GM12891 (cell line): ENCODE measurements at regions not wholly inside any gene's neighbourhood (a gene's known extent, or its start where the extent isn't known, plus 50 kb on each side); places are given as distances from the start of the nearest gene placed in this dataset.

Experiments used
- DNase-seq: peaks from one replicate; pipeline ENCODE4 v3.0.0; 2011; ENCODE audit warnings: low spot score; ENCODE audit not compliant: insufficient read length
- FAIRE-seq: peaks from 2 replicates; lab custom pipeline; 2011; peaks lifted over from hg19 to GRCh38; lab: Jason Lieb, UNC
- PAX5 ChIP-seq: IDR thresholded peaks from 2 replicates; pipeline ENCODE4 v1.6.1; 2011; ENCODE audit warnings: low read length, moderate library complexity, mild to moderate bottlenecking; ENCODE audit not compliant: insufficient read depth, severe bottlenecking
- POLR2A ChIP-seq: IDR thresholded peaks from 2 replicates; pipeline ENCODE4 v1.6.1; 2011; ENCODE audit warnings: low read depth, low read length, control low read depth
- POLR2AphosphoS5 ChIP-seq: IDR thresholded peaks from 2 replicates; pipeline ENCODE4 v1.6.1; 2011; ENCODE audit warnings: low read depth, low read length, control low read depth
- POU2F2 ChIP-seq: IDR thresholded peaks from 2 replicates; pipeline ENCODE4 v1.6.1; 2011; ENCODE audit warnings: low read depth, mild to moderate bottlenecking, control low read depth, low read length, moderate library complexity
- SPI1 ChIP-seq: IDR thresholded peaks from 2 replicates; pipeline ENCODE4 v1.6.1; 2011; ENCODE audit warnings: low read depth, low read length, control low read depth
- TAF1 ChIP-seq: IDR thresholded peaks from 2 replicates; pipeline ENCODE4 v1.6.1; 2011; ENCODE audit warnings: low read depth, low read length, control low read depth

DNA sequence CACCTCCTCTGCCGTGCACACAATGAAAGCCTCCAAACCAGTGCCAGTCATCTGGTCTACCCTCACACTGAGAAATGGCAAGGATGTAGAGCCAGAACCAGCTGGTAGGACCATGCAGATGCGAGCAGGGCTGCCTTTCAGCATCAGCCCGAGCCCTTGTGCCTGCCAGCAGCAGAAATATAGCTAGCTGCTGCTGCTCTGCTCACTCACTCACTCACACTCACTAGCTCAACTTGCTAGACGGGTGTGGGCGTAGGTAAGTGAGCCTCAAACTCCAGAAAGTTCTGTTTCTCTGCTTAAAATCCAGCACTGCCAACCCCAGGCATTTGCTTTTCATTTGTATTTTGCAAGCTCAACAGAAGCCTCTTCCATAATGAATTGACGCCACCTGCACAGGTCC lies 114.0 kb downstream of the DRD1 start:
- no peak for FAIRE-seq

DNA sequence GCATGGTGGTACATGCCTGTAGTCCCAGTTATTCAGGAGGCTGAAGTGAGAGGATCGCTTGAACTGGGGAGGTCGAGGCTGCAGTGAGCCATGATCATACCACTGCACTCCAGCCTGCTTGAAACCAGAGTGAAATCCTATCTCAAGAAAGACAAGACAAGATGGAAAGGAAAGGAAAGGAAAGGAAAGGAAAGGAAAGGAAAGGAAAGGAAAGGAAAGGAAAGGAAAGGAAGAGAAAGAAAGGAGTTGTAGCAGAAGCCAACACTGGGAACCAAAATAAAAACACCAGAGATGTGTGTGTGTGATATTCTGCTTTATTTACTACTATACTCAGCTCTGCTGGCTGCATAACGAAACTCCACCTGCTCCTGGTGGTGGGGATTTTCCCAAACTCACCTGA lies 115.3 kb downstream of the DRD1 start:
- TF ChIP-seq POU2F2, result no peak
- no peak for TF ChIP-seq SPI1
- no peak for TF ChIP-seq PAX5
- no peak for TF ChIP-seq POLR2A
- no peak for TF ChIP-seq POLR2AphosphoS5
- TF ChIP-seq TAF1, result no peak
- FAIRE-seq (no peak), DNase-seq (no peak)

More for the DNA sequence above, 114.0 kb downstream of the DRD1 start:
- TF ChIP-seq SPI1 (no peak), POLR2A (no peak), POLR2AphosphoS5 (no peak), TAF1 (no peak), PAX5 (no peak), POU2F2 (no peak)
- no peak for DNase-seq

DNA sequence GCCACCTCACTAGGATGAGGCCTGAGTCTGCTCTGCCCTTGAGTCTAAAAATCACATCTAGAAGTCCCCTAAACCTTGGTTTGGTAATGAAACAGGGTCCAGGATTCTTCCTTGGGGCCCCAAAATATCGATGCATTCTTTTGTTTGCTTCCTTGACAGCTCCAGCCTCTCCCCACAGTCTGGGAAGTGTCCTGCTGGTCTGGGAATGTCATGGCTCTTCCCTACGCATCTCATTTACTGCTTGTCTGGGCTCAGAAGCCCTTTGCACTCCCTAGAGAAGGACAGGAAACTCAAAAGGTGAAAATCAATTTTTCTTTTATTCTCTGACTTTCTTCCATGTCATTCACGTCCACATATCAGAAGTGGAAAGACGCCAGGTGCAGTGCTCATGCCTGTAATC lies 115.8 kb downstream of the DRD1 start:
- TF ChIP-seq POU2F2 (no peak), TAF1 (no peak), SPI1 (no peak), POLR2AphosphoS5 (no peak), PAX5 (no peak), POLR2A (no peak)
- no peak for DNase-seq
- no peak for FAIRE-seq

GRCh38 chr5:175325681-175326080 lies 118.3 kb downstream of the DRD1 start:
- no peak for FAIRE-seq
- no peak for DNase-seq
- no peak for TF ChIP-seq POLR2AphosphoS5

DNA sequence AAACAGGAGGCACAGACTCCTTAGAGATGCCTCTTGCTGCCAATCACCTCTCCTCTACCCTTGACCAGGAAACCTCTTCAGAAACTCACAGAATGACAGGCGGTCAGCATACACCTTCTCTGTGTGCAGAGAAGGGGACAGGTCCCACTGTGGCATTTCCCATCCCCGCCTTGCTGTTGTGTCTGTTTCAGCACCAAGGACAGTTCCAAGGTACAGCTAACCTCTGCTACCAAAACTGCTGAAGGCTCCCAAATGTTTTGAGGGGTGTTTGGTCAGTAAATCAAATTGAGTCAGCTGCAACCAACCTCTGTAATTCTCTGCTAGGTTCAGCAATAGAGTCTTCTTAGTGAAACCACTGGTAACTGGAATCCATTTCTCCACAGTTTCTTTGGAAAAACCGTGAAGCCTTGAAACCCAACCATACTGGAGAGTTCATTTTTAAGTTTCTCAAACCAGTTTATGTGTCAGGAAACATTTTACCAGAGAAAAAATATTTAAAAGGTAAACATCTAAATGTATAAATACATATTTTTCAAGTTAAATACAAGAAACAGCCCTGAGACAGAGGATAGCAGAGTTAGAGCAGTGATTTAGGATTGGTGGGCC lies 122.0 kb downstream of the DRD1 start:
- DNase-seq, result no peak
- FAIRE-seq, result no peak
- TF ChIP-seq SPI1, result no peak
- no peak for TF ChIP-seq POLR2A
- TF ChIP-seq PAX5, result no peak
- TF ChIP-seq POLR2AphosphoS5, result no peak
- TF ChIP-seq POU2F2, result no peak
- TF ChIP-seq TAF1, result no peak

- no peak for TF ChIP-seq SPI1
- TF ChIP-seq POLR2A, result no peak
- TF ChIP-seq TAF1, result no peak
- no peak for TF ChIP-seq POU2F2
- TF ChIP-seq PAX5, result no peak
- TF ChIP-seq POLR2AphosphoS5, result no peak
- FAIRE-seq (no peak), DNase-seq (no peak)
Measured at GRCh38 chr5:175319199-175319598, 124.8 kb downstream of the DRD1 start.

- TF ChIP-seq POLR2AphosphoS5 (no peak), POLR2A (no peak), TAF1 (no peak), SPI1 (no peak), PAX5 (no peak), POU2F2 (no peak)
- no peak for FAIRE-seq
- DNase-seq, result no peak
Measured at GRCh38 chr5:175317872-175318271, 126.1 kb downstream of the DRD1 start.

- no peak for TF ChIP-seq PAX5
- DNase-seq, result no peak
- no peak for FAIRE-seq
Measured at GRCh38 chr5:175309218-175309810, 134.7 kb downstream of the DRD1 start.

DNA sequence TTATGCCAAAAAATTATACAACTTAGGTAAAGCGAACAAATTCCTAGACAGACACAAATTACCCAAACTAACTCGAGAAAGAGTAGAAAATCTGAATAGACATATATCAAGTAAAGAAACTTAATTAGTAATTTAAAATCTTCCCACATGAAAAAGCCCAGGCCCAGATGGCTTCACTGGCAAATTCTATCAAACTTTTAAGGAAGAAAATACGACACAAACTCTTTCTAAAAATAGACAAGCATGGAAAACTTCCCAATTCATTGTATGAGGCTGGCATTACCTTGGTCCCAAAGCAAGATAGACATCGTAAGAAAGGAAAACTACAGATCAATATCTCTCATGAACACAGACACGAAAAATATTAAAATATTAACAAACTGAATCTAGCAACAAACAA lies 135.3 kb downstream of the DRD1 start:
- FAIRE-seq (no peak), DNase-seq (no peak)
- no peak for TF ChIP-seq POLR2AphosphoS5
- no peak for TF ChIP-seq POLR2A
- no peak for TF ChIP-seq POU2F2
- TF ChIP-seq TAF1, result no peak
- no peak for TF ChIP-seq SPI1
- no peak for TF ChIP-seq PAX5

DNA sequence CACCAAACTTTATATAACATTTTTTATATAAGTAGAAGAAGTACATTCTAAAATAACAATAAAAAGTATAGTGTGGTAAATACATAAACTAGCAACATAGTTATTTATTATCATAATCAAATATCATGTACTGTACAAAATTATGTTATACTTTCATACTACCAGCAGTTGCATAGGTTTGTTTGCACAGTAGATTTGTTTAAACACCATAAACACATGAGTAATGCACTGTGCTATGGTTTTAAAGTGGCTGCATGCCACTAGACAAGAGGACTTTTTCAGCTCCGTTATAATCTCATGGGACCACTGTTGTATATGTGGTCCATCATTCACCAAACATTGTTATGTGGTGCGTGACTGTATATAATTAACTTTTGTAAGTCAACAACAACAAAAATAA lies 137.6 kb downstream of the DRD1 start:
- TF ChIP-seq POLR2A, result no peak
- TF ChIP-seq TAF1, result no peak
- no peak for TF ChIP-seq PAX5
- FAIRE-seq (no peak), DNase-seq (no peak)
